Fibroblast of skin of back (primary cell): ENCODE measurements at regions not wholly inside any gene's neighbourhood (a gene's known extent, or its start where the extent isn't known, plus 50 kb on each side); places are given as distances from the start of the nearest gene placed in this dataset.

Experiments
- DNase-seq: peaks from one replicate; pipeline ENCODE4 v3.0.0-alpha.2; 2013

DNA sequence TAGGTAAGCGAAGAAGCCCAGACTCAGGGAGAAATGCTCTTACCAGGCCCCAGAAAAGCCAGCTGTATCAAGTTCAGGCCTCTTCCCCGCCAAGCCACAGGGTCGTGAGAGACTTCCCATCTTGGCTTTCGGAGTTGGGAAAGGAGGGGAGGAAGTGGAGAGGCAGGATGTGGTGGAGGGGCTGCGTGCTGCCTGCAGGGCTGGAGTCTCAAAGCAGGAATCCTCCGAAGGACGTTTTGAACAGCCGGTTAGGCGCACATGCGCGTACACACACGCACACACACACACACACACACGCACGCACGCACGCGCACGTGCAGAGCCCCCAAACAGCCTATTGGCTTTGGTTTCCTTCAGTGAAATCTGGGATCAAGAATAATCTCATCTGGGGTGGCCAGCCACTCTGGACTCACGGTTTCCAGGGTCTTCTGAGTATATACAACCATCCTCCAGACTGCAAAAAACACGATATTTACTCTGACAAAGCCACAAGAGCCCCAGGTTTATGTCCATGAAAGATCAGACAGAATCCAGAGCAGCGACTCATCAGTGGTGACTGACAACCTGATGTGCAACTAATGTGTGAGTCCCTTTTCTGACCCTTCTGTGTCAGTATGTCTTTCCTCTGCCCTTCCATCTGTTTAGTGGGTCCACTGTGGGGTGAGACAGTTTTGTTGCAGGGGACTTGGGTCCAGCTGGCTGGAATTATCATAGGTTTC lies 115.0 kb upstream of the ZNF438 start:
- peak; percentile 87 for DNase-seq

DNA sequence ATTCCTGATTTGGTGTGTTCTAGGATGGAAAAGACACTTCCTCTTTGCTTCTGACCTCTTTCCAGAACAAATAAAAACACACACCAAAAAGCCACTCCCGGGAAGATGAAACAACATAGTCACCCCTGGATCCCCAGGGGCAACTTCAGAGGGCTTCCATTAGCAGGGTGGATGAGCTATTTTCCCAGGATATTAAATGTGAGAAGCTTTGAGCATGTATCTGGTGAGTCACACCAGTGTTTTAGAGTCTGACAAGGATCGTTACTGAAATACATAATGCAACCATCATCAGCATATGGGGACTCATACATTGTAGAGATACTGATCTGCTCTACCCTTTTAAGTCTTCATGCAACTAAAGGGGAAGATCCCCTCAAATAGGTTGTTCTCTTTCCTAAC lies 115.5 kb upstream of the ZNF438 start:
- DNase-seq = peak; percentile 95

DNA sequence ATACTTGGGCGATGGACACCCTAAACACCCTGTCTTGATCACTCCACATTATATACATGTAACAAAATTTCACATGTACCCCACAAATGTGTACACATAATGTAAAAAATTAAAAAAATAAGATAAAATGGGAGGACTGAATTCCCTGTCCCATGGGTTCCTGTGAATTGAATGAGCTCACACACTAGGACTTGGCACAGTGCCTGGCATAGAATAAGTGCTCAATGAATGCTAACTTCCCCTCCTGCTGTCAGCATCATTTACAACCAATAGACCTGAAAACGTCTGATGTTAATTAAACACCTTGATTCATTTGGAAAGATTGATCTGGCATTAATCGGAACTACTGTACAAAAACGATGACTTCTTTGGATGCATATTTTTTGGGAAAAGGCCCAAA lies 117.3 kb upstream of the ZNF438 start:
- DNase-seq = peak; percentile 57

DNA sequence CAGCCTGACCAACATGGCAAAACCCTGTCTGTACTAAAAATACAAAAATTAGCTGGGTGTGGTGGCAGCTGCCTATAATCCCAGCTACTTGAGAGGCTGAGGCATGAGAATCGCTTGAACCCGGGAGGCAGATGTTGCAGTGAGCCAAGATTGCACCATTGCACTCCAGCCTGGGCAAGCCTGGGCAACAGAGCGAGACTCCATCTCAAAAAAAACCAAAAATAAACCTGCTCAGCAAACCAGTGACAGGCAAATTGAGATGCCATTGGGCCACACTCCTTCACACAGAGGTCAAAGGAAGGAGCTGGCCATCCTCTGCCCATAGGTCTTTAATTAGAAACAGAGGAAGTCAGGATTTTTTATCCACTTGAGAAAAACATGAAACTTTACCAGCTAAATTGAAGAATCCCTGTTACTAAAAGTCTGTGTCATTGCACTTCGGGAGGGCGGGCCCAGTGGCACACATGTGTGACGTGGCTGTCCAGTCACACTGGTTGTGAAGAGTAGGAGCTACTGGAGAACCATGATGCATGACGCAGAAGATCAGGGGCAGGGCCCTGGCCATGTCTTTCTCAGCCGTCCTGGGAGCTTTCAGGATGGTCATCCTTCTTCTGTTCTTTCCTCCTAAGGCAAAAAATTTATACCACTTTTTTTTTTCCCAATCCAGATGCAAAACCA lies 118.3 kb upstream of the ZNF438 start:
- no peak for DNase-seq

DNA sequence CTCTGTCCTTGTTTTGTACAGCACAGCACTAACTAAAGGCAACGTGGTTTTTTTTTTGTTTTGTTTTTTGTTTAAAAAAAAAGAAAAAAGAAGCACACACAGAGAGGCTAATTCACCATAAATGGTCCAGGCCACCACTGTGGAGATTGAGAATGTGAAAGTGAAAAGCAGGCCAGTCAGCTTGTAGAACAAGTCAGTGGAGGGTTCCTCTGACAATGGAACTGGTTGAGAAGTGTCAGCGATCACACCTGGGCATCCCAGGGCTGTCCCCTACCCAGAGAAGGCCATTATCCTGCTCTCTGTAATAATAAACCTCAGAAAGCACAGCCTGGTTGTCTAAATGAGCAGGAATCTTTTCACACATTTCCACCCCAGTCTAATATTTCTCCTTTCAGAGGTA lies 119.6 kb upstream of the ZNF438 start:
- DNase-seq = no peak

DNA sequence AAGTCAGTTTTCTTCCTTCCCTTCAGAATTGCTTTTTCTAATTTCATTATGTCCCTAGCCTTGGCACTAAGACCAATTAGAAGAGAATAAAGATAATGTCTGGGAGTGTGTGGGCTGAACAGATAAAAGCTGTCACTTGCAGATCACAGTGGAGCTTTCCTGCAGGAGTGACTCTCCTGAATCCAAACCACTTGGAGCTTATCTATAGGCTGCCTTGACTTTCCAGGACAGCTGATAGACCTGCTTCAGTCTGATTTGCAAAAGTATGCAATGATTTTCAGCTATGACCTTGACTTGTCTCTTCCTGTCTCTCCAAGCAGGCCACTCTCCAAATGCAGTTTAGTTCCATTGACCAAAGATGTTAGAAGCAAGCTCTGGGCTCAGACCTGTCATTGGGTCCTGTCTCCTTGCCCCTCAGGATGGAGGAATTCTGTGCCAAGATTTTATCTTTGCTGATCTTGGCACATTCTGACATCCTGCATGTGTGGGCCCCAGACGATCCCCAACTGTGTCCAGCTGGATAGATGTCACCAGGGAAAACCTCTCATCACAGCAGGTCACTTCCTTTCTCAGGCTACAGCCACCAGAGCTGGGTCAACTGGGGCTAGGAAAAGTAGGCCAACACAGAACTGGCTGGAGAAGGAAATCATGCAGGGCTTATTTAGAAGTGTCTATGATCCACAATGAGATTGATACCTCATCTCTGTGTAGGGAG lies 120.9 kb upstream of the ZNF438 start:
- peak; percentile 71 for DNase-seq

DNA sequence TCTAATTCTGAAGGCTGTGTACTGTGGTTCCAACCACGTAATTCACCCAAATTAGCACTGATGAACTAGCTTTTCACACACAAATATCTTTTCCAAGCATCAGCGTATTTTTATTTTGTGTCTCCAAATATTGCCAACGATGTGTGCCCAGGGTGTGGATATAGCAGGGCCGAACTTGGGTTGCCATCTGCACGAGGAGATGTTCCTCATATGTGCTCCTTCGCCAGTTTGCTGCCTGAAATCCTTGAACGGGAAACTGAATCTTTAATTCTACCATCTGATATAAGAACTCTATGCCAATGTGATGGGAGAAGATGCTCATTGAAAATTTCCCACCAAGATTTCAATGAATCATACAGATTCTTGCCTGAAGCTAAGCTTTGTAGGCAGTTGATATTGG lies 121.5 kb upstream of the ZNF438 start:
- no peak for DNase-seq

DNA sequence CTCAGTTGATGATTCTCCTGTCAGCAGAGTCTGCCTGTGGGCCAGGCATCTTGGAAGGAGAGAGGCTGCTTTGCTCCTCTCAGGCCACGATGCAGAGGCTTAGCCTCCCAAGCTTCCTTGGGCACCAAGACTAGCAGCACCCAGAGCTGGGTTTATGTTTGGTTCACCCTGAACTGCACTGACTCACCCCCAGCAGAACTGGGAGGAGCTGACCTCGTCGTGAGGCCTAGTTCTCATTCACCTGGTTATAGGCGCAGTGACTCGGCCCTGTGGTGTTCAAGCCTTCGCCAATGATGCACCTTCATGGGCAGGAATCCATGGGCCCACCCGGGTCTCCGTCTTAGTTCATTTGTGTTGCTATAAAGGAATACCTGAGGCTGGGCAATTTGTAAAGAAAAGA lies 122.0 kb upstream of the ZNF438 start:
- DNase-seq = no peak

DNA sequence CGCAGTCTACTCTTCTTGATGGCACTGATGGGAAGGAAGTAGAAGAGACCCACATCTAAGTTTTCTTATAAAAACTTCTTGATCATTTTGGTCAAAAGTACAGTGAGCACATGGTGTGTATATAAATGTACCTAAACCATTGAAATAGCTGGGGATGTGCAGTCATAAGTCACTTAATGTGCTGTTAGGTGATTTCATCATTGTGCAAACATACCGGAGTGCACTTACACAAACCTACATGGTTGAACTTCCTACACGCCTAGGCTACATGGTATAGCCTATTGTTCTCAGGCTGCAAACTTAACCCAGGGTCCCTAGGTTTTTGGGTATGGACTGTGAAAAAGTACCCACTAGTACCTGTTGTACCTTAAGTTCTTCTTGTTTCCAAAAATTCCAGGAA lies 123.3 kb upstream of the ZNF438 start:
- no peak for DNase-seq

DNA sequence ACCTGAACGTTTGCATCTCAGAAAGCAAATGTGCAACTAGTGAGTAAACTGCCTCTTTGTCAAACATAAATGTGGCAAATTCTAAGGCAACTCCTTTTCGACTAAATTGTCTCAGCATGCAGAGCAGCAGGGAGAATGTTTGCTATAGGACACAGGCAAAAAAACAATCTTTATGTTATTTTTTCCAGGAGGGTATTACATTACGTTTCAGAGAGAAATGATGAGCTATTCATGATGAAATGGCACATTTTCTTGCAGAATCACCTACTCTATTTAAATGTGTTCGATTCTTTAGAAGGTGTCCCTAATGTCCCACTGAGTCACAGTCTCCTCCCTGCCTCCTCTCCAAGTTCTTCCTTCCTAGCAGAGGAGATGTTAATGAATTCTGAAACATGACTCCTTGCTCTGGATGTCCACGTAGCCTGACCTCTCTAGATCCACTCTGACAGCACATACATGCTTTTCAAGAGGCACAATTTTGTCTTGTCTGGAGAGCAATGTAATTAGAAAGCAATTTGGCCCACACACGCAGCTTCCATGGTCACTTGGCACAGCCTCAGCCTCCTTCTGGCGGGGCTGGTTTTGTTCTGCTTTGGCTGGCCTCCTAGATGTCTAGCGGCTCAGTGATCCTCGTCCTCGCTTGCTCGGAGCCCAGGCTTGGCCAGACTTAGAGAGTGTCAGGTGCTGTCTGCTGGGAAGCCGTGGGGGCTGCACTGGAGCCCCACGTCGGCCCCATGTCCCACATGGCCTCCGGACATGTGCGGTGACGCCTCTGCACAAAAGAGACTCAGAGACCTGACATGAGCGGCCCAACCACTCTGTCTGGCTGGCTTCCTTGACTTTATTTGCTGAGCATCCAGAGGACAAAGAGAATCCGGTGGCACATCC lies 125.7 kb upstream of the ZNF438 start:
- DNase-seq = peak; percentile 79

DNA sequence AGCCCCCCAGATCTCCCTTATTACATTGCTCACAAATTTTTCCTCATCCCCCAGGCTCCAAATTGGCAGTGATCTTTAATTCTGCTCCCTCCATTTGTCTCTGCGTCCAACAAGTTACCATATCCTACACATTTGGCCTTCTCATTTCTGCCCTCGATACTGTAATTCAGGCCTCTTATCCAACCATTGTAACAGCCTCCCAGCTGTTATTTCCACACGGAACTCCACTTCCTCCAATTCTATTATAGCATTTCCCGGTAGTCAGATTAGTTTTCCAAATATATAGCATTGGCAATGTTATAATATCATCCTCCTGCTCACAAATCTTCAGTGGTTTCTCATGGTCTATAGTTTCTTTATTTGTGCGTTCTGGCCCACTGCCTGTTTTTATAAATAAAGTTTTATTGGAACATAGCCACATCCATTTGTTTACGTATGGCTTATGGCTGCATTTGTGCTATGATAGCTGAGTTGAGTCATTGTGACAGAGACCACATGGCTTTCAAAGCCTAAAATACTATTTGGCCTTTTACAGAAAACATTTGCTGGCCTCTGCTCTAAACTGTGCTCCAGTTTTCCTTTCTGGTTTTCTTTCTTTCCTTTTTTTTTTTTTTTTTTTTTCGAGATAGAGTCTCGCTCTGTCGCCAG lies 126.5 kb upstream of the ZNF438 start:
- peak; percentile 67 for DNase-seq

DNA sequence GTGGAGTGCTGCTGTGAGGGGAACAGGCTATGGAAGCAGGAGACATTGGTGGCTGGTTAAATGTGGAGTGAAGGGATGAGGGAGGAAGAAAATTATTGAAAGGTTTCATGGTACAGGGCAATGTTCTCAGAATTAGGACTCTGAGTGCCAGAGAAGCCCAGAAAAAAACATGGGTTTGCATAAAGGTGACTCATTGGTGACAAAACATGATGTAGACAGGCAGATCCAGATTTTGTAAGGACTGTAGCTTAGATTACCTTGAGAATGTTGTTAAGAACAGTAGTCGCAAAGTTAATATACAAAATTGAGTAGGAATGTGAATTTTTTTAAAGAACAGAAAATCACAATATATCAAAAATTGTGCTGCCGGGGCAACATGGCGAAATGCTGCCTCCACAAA lies 134.9 kb upstream of the ZNF438 start:
- no peak for DNase-seq

DNA sequence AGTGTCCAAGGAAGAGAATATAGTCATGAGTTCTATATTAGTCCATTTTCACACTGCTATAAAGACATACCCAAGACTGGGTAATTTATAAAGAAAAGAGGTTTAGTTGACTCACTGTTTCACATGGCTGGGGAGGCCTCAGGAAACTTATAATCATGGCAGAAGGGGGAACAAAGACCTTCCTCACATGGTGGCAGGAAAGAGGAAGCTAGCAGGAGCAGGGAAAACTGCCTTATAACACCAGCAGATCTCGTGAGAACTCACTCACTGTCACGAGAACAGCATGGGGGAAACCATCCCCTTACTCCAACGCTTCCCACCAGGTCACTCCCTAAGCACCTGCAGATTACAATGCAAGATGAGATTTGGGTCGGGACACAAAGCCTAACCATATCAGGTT lies 139.0 kb upstream of the ZNF438 start:
- no peak for DNase-seq

DNA sequence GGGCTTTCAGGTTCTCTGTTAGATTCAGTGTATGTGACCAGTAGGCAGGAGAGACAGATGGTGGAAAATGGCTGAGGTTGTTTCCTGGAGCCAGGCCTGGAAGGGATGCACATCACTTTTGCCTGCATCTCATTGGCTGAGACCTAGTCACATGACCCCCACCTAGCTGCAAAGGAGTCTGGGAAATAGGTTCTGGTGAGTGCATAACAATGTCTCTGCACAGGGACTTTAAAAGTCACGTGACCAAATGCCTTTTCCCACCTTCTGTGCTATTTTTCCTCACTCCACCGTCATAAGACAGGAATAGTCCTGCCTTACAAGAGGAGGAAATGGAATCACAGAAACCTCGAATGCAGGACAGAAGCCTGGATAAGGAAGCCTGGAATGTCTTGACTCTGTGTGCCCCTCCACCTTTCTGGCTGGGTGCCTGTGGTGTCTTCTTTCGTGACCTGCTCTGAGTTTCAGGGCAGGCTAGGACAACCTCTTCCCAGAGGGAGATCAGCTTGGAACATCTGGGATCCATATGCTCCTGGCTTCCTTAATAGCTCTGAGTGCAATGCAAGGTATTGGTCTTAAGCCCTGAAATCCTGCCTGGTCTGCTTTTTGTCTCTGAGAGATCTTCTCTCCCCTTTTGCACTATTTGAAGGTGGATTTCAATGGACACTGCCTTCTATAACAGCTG lies 139.9 kb upstream of the ZNF438 start:
- DNase-seq = no peak

DNA sequence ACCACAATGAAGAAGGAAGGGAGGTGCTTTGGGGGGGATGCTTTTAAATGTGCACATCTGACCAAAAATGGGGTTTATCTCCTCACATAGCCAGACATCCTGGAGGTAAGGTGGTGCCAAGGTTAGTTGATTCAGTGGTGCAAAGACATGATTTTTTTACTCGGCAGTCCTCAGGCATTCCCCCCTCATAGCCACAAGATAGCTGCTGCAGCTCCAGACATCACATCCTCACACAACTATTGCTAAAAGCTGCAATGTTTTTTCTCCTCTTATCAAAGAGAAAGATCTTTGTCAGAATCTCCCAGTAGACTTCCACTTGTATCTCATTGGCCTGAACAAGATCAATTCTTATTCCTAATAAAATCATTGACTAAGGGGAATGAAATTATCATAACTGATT lies 141.3 kb upstream of the ZNF438 start:
- no peak for DNase-seq

DNA sequence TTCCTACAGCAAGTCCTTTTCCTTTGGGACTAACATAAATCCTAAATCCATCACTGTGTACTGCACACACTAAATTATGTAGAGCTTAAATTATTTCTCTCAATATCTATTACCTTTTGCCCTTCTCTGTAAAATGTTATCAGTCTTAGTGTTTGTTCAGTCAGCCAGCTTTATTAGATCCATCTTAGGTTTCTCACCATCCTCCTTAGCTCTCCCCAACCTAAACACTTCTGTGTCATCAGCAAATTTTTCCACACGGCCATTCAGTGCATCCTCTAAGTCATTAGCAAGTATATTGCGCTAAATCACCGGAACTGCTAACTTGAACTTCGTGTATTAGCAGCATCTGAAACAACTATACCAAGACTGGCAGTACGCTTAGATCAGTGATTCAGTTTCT lies 142.1 kb upstream of the ZNF438 start:
- DNase-seq = no peak

DNA sequence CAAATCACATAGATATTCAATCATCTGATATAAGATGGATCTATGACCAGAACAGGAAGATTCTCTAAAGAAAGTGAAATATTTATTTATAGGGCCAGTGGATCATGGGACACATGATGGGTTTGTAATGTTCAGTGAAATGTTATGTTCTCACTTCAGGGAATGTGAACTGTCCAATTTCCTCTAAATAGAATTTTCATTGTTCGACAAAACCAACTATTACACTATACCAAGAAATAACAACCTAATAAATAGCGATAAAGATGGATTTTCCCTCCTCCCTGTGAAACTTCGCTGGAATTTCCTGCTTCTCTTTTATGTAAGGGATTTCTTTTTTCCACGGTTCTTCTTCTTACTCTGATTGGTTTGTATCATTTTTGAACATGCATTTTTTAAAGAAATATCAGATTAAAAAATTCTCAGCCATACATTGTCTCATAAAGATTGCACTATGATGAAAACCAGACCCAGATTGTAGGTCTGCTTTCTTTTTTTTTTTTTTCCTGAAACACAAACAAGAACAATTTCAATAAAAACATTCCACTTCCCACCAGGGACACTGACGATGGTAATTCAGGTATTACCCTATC lies 139.8 kb upstream of the ZEB1 start:
- peak; percentile 25 for DNase-seq

DNA sequence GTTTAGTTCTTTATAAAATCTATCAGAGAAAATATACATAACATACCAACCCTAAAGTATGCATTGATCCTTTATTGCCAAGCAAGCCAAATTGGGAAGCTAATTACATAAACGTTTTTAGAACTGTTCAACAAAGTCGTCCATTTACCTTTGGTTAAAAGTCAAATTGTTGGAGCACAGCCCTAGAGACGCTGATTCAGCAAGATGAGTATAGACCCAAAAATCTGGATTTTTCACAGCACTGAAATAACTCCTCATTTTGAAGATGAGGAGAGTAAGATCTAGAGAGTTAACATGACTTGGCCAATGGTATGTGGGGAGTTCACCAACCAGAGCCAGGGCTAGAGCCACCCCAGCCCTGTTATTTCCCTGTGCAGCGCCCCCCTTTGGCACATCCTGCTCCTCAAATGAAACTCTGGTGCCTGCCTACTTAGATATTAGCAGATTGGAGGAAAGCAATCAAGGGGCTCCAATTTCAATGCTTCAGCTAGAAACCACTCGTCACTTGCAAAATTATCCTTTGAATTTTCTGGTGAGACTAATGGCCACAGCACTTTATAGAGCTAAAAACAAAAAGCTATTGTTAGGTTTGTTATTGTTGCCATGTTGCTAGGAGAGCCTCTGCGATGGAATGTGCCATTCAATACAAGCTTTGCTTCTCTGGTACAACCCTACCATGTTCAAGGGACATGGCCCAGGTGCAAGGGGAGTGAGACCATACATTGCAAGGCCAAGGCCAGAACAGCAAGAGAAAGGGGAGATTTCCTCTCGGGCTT lies 132.6 kb upstream of the ZEB1 start:
- DNase-seq = no peak

DNA sequence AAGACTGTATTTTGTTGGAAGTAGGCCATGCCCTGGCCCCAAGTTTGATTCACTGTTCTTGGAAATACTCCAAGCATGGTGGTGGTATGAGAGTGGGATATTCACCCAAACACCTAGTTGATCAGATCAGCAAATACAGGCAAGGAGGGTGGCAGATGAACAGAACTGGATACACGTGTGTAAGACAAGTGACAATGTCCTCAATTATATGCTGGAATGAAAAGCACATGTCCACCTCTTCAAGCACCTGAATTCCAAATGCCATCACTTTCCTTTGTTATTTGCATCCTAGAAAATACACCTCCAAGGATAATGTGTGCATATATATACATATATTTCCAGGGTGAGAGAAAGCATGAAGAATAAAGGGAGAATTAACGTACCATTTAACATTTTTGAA lies 131.8 kb upstream of the ZEB1 start:
- no peak for DNase-seq

DNA sequence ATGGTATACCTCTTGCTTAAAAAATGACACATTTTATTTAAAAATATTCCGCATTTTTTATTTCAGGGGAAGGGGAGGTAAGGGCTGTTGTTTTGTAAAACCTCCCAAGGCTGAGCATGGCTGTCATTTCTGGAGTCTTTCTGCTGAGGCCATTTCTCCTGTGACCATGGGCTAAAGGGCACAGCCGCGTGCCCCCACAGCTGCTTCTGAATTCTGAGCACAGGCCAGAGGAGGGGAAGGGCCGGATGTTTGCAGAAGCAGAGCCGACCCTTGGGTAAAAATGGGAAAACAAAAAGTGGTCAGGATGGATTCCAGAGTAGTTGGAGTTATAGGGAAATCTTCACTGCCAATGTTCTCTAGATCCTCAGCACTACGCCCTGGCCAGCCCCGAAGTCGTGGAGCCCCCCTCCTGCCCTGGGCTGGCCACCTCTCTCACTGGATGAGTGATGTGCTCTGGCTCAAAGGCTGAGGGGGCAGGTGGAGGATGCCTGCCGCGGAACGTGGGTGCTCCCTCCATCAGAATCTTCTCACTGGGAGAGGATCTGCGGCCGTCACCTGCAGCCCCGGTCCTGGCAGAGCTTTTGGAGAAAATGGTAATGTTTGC lies 131.3 kb upstream of the ZEB1 start:
- DNase-seq = no peak
